ENCODE measurements at regions not wholly inside any gene's neighbourhood (a gene's known extent, or its start where the extent isn't known, plus 50 kb on each side); places are given as distances from the start of the nearest gene placed in this dataset.
"Not testable (repeated sequence)": the region's sequence is repeated elsewhere in the genome, so short reads cannot be mapped to it uniquely, and the experiment has no call there.

GRCh38 chr9:62833323-62834200 lies 1643.7 kb downstream of the SPATA31A7 start:
- DNase-seq (ENCODE audit: low spot score) = not testable (repeated sequence)

GRCh38 chr9:62837254-62837911 lies 1647.5 kb downstream of the SPATA31A7 start:
- not testable (repeated sequence) for DNase-seq (ENCODE audit: low spot score)

DNA sequence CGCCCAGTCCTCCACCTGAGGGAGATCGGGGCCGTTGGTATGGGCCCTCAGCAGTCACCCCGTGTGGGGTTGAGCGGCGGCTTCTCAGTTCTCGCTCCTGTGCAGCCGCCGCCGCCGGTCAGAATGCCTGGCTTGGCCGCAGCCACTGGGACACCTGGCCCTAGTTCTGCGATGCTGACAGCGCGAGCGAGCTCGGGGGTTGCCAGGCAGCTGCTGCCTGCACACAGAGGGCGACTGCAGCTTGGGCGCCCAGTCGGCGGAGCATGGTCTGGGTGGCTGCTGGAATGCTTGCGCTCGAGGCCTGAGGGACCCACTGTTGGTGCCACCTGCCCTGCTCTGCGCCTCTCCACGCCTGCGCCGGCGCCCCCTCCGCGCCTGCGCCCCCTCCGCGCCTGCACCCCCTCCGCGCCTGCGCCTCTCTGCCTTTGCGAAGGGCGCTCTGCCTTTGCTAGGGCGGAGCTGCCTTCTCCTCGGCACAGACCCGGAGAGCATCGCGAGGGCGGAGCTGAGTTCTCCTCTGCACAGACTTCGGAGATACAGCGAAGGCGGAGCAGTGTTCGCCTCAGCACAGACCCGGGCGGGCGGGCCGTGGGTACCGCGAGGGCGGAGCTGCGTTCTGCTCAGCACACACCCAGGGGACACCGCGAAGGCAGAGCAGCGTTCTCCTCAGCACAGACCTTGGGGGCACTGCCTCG lies 1648.3 kb downstream of the SPATA31A7 start:
- not testable (repeated sequence) for DNase-seq (ENCODE audit: low spot score)

DNA sequence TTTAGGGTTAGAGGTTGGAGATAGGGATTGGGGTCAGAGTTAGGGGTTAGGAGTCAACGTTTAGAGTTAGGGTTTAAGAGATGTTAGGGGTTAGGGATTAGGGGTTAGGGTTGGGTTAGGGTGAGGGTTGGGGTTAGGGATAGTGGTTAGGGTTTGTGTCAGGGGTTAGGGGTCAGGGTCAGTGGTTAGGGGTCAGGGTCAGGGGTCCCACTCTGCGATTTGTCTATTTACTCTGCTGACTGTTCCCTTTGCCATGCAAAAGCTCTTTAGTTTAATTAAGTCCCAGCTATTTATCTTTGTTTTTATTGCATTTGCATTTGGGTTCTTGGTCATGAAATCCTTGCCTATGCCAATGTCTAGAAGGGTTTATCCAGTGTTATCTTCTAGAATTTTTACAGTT lies 1649.3 kb downstream of the SPATA31A7 start:
- DNase-seq (ENCODE audit: low spot score) = not testable (repeated sequence)

- not testable (repeated sequence) for DNase-seq (ENCODE audit: low spot score)
Observed at GRCh38 chr9:62843145-62843544, 1653.3 kb downstream of the SPATA31A7 start.

GRCh38 chr9:62843706-62844290 lies 1654.0 kb downstream of the SPATA31A7 start:
- not testable (repeated sequence) for DNase-seq (ENCODE audit: low spot score)

DNA sequence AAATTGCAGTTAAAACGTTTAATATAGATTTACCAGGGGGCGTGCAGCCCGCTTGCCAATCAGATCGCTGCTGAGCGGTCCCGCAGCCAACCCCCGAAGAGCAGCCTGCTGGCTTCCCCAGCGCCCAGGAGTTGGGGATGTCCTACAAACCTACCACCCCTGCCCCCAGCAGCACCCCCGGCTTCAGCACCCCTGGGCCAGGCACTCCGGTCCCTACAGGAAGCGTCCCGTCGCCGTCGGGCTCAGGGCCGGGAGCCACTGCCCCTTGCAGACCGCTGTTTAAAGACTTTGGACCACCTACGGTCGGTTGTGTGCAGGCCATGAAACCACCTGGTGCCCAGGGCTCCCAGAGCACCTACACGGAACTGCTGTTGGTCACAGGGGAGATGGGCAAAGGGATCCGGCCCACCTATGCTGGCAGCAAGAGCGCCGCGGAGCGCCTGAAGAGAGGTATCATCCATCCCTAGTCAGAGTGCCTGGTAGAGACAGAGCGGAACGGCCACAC lies 1654.9 kb downstream of the SPATA31A7 start:
- DNase-seq (ENCODE audit: low spot score) = not testable (repeated sequence)

DNA sequence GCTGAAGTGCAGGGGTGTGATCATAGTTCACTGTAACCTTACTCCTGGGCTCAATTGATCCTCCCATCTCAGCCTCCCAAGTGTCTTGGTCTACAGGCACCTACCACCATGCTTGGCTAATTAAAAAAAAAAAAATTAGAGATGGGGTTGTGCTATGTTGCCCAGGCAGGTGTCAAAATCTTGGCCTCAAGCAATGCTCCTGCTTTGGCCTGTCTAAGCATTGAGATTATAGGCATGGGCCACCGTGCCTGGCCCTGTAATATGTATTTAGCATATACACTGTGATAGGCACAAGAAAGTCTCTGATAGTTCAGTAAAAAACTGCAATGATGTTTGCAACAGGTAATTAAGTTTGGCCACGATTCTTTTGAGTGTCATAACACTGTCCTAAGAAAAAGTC lies 1658.4 kb downstream of the SPATA31A7 start:
- not testable (repeated sequence) for DNase-seq (ENCODE audit: low spot score)

- DNase-seq (ENCODE audit: low spot score) = not testable (repeated sequence)
Observed at GRCh38 chr9:62849991-62850390, 1660.2 kb downstream of the SPATA31A7 start.

DNA sequence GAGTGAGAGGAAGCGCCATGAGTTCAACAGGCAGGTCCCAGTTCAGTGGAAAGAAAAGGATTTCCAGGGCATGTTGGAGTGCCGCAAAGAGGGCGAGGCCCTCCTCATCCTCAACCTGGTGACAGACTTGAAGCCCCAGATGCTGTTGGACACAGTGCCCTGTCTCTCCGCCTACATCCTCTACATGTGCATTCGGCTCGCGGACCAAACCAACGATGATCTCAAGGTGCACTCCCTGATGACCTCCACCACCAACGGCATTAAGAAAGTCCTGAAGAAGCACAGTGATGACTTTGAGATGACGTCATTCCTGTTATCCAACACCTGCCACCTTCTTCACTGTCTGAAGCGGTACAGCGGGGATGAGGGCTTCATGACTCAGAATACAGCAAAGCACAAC lies 1667.4 kb downstream of the SPATA31A7 start:
- DNase-seq (ENCODE audit: low spot score) = not testable (repeated sequence)

DNA sequence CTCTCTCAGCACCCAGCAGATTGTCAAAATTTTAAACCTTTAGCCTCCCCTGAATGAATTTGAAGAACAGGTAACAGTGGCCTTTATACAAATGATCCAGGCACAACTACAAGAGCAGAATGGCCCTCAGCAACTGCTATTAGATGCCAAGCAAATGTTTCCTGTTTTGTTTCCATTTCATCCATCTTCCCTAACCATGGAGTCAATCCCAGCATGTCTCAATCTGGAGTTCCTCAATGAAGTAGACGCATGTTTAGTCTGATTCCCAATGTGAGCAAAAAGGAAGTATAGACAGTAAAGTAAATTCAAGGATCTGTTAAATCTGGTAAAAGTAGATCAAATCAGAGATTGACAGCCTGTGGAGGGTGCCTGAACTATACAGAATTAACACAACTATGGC lies 1668.4 kb downstream of the SPATA31A7 start:
- DNase-seq (ENCODE audit: low spot score) = not testable (repeated sequence)

DNA sequence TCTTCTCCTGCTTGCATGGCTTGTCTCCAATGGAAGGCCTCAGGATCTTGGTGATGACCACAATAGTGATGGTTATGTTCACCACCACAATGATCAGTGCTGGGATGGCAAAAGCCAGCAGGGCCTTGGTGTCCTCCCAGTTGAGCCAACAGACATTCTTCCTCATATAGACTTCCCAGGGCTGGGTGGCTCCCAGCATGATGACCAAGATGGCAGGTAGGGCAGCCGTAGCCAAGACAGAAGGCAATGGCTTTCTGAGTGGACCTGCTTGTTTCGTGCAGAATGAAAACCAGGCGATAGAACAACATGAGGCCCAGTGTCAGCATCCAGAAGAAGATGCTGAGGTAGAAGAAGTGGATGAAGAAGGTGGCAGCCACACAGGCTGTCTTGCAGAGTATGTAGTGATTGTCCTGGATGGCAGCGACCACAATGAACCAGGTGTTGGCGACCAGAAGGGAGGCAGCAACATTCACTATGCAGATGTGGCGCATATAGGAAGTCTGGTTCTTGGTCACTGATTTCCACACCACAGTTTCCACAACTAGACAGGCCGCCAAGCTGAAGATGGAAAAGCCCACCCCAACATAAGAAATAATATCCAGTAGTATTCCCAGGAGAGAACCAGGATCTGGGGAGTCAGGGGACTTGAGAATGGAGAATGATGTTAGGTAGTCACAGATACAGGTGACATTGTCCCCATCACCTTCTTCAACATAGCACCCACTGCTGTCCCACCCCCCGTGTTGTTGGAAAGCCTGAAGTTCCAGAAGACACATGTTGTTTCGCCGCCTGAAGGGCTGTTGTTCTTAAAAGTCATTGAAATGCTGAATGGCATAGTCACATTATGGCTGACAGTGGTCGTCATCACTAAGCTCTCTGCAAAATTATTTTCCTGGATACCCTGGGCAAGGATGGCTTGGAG lies 1671.4 kb downstream of the SPATA31A7 start:
- not testable (repeated sequence) for DNase-seq (ENCODE audit: low spot score)

GRCh38 chr9:62862180-62862579 lies 1672.3 kb downstream of the SPATA31A7 start:
- not testable (repeated sequence) for DNase-seq (ENCODE audit: low spot score)

DNA sequence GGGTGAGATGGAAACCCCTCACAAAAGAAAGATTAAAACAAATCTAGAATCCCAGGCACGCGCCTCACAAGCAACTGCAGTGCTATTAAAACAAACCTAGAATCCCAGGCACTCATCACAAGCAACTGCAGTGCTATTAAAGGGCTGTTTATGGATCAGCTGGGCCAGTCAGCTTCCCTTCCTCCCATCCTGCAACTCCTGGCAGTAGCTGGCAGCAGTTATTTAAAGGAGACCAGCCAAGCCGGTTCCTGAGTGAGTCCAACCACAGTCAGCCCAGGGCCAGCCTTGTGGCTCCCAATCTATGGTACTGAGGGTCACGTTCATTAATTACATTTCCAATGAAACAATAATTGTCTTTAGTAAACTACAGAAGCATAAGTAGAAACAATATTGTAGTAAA lies 1673.5 kb downstream of the SPATA31A7 start:
- not testable (repeated sequence) for DNase-seq (ENCODE audit: low spot score)

DNA sequence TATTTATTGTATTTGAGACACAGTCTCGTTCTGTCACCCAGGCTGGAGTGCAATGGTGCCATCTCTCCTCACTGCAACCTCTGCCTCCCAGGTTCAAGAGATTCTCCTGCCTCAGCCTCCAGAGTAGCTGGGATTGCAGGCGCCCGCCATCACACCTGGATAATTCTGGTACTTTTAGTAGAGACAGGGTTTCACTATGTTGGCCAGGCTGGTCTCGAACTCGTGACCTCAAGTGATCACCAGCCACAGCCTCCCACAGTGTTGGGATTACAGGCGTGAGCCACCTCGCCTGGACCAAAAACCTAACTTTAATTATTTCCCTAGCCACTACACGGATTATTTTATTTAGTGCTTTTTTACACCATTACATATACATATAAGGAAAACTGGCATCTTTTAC lies 1674.0 kb downstream of the SPATA31A7 start:
- DNase-seq (ENCODE audit: low spot score) = not testable (repeated sequence)

DNA sequence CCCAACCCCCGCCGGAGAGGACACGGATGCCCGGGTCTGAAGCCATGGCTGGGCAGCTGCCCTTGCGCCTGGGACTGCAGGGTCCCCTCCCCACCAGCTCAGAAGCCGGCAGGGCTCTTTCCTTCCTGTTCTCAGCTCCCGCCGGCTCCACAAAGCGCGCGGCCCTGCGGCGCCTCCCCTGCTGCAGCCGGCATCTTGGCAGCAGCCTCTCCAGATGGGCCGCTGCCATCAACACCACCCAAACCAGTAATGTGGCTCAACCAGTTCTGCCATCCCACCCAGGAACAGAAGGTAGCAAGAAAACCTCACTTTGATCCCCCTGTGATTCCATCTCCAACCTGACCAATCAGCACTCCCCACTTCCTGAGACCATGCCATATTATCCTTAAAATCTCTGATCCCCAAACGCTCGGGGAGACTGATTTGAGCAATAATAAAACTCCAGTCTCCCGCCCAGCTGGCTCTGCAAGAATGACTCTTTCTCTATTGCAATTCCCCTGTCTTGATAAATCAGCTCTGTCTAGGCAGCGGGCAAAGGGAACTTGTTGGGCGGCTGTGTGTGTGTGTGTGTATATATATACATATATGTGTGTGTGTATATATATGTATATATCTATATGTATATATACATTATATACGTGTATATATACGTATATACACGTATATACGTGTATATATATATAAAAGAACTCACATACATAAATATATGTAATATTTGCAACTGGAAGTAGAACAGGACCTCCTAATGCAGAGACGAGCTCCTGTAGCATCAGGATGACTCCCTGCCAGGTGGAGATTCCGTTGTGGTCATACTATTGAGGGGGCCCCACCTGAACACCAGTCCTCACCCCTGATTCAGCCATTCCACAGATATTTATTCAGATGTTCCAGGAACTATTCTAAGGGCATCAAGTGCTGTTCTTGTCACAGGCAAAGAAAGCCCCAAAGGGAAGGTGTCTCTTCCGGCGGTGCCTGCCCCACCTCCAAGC lies 1674.9 kb downstream of the SPATA31A7 start:
- peak; percentile 30 for DNase-seq (ENCODE audit: low spot score)

DNA sequence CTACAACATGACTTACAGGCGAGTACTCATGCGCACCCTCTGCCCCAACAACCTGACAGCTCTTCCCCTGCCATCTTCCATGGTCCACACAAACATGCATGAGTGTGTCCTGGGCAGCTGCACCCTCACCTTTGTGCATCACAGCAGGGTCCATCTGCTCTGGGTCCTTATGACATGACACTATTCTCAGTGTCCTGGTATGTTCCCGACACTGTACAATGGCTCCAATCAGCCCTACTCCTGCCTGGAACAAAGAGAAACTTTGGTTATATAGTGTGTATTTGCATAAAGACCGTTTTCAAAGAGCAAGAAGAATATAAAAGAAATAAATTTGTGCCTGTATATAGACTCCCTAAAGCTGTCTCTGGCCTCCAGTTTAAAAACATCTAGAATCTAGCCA lies 1679.2 kb downstream of the SPATA31A7 start:
- DNase-seq (ENCODE audit: low spot score) = not testable (repeated sequence)

- not testable (repeated sequence) for DNase-seq (ENCODE audit: low spot score)
Observed at GRCh38 chr9:62871765-62872164, 1681.9 kb downstream of the SPATA31A7 start.

GRCh38 chr9:62874213-62874612 lies 1684.4 kb downstream of the SPATA31A7 start:
- DNase-seq (ENCODE audit: low spot score) = not testable (repeated sequence)

All from germinal center (tissue), 1 donor.